Right cardiac atrium (tissue), 5 donors: ENCODE measurements at regions not wholly inside any gene's neighbourhood (a gene's known extent, or its start where the extent isn't known, plus 50 kb on each side); places are given as distances from the start of the nearest gene placed in this dataset.

Experiments
- ATAC-seq, 2 donors: fragments of 200-7000 bp; cut with Tn5 transposase; one replicate each; pipeline versions ENCODE4 v1.8.0 to v1.9.1; 2020; ENCODE audit warnings: moderate library complexity in 2 of 2, mild to moderate bottlenecking in 1 of 2
- DNase-seq, 3 donors: peaks; one replicate each; pipeline ENCODE4 v3.0.0-alpha.2; 2020
- H3K27ac ChIP-seq: one replicate; pipeline ENCODE4 v1.5.1; 2013; ENCODE audit warnings: mild to moderate bottlenecking, low read length, control low read depth, moderate library complexity
- H3K27me3 ChIP-seq: one replicate; pipeline ENCODE4 v1.6.1; 2013; ENCODE audit not compliant: control insufficient read depth, insufficient read depth
- H3K4me1 ChIP-seq: one replicate; pipeline ENCODE4 v1.6.1; 2013; ENCODE audit warnings: low read length; ENCODE audit not compliant: control insufficient read depth, insufficient read depth
- H3K4me3 ChIP-seq: one replicate; pipeline ENCODE4 v1.5.1; 2013; ENCODE audit warnings: low read length, control low read depth
- H3K9me3 ChIP-seq: one replicate; pipeline ENCODE4 v1.6.1; 2013; ENCODE audit warnings: low read length; ENCODE audit not compliant: control insufficient read depth
- WGBS: extraction: QIAGEN DNeasy Blood & Tissue Kit; methylation state at CpG from one replicate; pipeline ENCODE4 v1.1.7; 2013; 5-methylcytosine and 5-hydroxymethylcytosine counted together
- intact Hi-C, 4 donors: fragments of 100-400 bp; cut with DNase I; formaldehyde crosslinking; loops; one replicate each; pipeline versions ENCODE4 v1.11.0 to v1.14.0; 2022 to 2023
- donor health status: healthy with polysubstance abuse.
- donor health status: DM: no; HTN: yes; CAD: no.
- donor health status: DM: no; HTN: no; CAD: no.
- donor health status: DM: no; HTN: yes; CAD: no; lungs with severe emphysema.
- donor health status: DM: yes; HTN: yes; CAD: no.

GRCh38 chr10:117948493-117948892 lies 98.2 kb downstream of the RAB11FIP2 start:
- Histone ChIP-seq H3K27ac (no peak overlapping the region), H3K4me3 (no peak overlapping the region), H3K9me3 (no peaks in the 10 kb centered on the region), H3K4me1 (no peaks in the 10 kb centered on the region), H3K27me3 (no peaks in the 10 kb centered on the region)
- DNase-seq: no peak
- no peak for ATAC-seq
- intact Hi-C loops: no loop called here
- WGBS: 79% methylated on average over 3 of the region's 3 CpGs

GRCh38 chr10:117950408-117950807 lies 96.3 kb downstream of the RAB11FIP2 start:
- no peak for DNase-seq
- Histone ChIP-seq H3K9me3 (no peaks in the 10 kb centered on the region), H3K4me1 (no peaks in the 10 kb centered on the region), H3K27me3 (no peaks in the 10 kb centered on the region), H3K27ac (no peak overlapping the region), H3K4me3 (no peak overlapping the region)
- no peak for ATAC-seq
- WGBS: 60% methylated on average over 3 of the region's 3 CpGs
- intact Hi-C loops: no loop called here
